ENCODE measurements at regions not wholly inside any gene's neighbourhood (a gene's known extent, or its start where the extent isn't known, plus 50 kb on each side); places are given as distances from the start of the nearest gene placed in this dataset.

GRCh38 chr4:143076723-143077122 lies 108.0 kb upstream of the USP38 start:
- no peak for TF ChIP-seq CTCF (IDR thresholded peaks at IDR 0.05; ENCODE audit: borderline replicate concordance, extremely low read depth, insufficient read depth)
- H3K4me3 ChIP-seq (ENCODE audit: low read length in 3 of 3) = no peak overlapping the region
- no peak overlapping the region for H3K9ac ChIP-seq (ENCODE audit: low read length in 3 of 3)
- no peaks in the 10 kb centered on the region for H3K36me3 ChIP-seq (ENCODE audit: control insufficient read depth in 2 of 3, insufficient read depth in 3 of 3, low read length in 3 of 3)
- no peak for FAIRE-seq
- no peaks in the 10 kb centered on the region for H3K27me3 ChIP-seq (ENCODE audit: control insufficient read depth, insufficient read depth, low read length)
- H3K27ac ChIP-seq (ENCODE audit: low read depth in 2 of 2, low read length in 2 of 2) = no peak overlapping the region
- no peaks in the 10 kb centered on the region for H3K4me1 ChIP-seq (ENCODE audit: control insufficient read depth in 2 of 3, insufficient read depth in 2 of 3, low read depth in 1 of 3, low read length in 3 of 3)
- H3K9me3 ChIP-seq (ENCODE audit: control insufficient read depth in 2 of 3, insufficient read depth in 1 of 3, low read length in 3 of 3) = no peaks in the 10 kb centered on the region
- peak in 2 of 5 donors; percentile 28 to 42 for DNase-seq
- intact Hi-C loops (cut with DNase I) = no loop called here

- Histone ChIP-seq H3K9me3 (ENCODE audit: control insufficient read depth in 2 of 3, insufficient read depth in 1 of 3, low read length in 3 of 3) (no peaks in the 10 kb centered on the region), H3K36me3 (ENCODE audit: control insufficient read depth in 2 of 3, insufficient read depth in 3 of 3, low read length in 3 of 3) (no peaks in the 10 kb centered on the region), H3K9ac (ENCODE audit: low read length in 3 of 3) (no peak overlapping the region), H3K4me1 (ENCODE audit: control insufficient read depth in 2 of 3, insufficient read depth in 2 of 3, low read depth in 1 of 3, low read length in 3 of 3) (peaks cover 0 to 3% (median 0%) of the 10 kb centered on the region in 3 donors), H3K4me3 (ENCODE audit: low read length in 3 of 3) (no peak overlapping the region), H3K27ac (ENCODE audit: low read depth in 2 of 2, low read length in 2 of 2) (no peak overlapping the region), H3K27me3 (ENCODE audit: control insufficient read depth, insufficient read depth, low read length) (no peaks in the 10 kb centered on the region)
- DNase-seq = no peak
- no peak for TF ChIP-seq CTCF (IDR thresholded peaks at IDR 0.05; ENCODE audit: borderline replicate concordance, extremely low read depth, insufficient read depth)
- intact Hi-C loops (cut with DNase I) = no loop called here
- no peak for FAIRE-seq
These were observed 102.0 kb upstream of the USP38 start for GRCh38 chr4:143082701-143083100.

- Histone ChIP-seq H3K9ac (ENCODE audit: low read length in 3 of 3) (no peak overlapping the region), H3K4me3 (ENCODE audit: low read length in 3 of 3) (no peak overlapping the region), H3K9me3 (ENCODE audit: control insufficient read depth in 2 of 3, insufficient read depth in 1 of 3, low read length in 3 of 3) (no peaks in the 10 kb centered on the region), H3K27ac (ENCODE audit: low read depth in 2 of 2, low read length in 2 of 2) (no peak overlapping the region), H3K27me3 (ENCODE audit: control insufficient read depth, insufficient read depth, low read length) (no peaks in the 10 kb centered on the region), H3K4me1 (ENCODE audit: control insufficient read depth in 2 of 3, insufficient read depth in 2 of 3, low read depth in 1 of 3, low read length in 3 of 3) (peaks cover 0 to 3% (median 0%) of the 10 kb centered on the region in 3 donors), H3K36me3 (ENCODE audit: control insufficient read depth in 2 of 3, insufficient read depth in 3 of 3, low read length in 3 of 3) (no peaks in the 10 kb centered on the region)
- intact Hi-C loops (cut with DNase I) = no loop called here
- no peak for FAIRE-seq
- no peak for DNase-seq
- TF ChIP-seq CTCF (IDR thresholded peaks at IDR 0.05; ENCODE audit: borderline replicate concordance, extremely low read depth, insufficient read depth) = no peak
These were observed 100.8 kb upstream of the USP38 start for GRCh38 chr4:143083756-143084472.

GRCh38 chr4:143084566-143084965 lies 100.2 kb upstream of the USP38 start:
- Histone ChIP-seq H3K9ac (ENCODE audit: low read length in 3 of 3) (no peak overlapping the region), H3K4me1 (ENCODE audit: control insufficient read depth in 2 of 3, insufficient read depth in 2 of 3, low read depth in 1 of 3, low read length in 3 of 3) (peaks cover 0 to 3% (median 0%) of the 10 kb centered on the region in 3 donors), H3K4me3 (ENCODE audit: low read length in 3 of 3) (no peak overlapping the region), H3K36me3 (ENCODE audit: control insufficient read depth in 2 of 3, insufficient read depth in 3 of 3, low read length in 3 of 3) (no peaks in the 10 kb centered on the region), H3K27me3 (ENCODE audit: control insufficient read depth, insufficient read depth, low read length) (no peaks in the 10 kb centered on the region), H3K9me3 (ENCODE audit: control insufficient read depth in 2 of 3, insufficient read depth in 1 of 3, low read length in 3 of 3) (no peaks in the 10 kb centered on the region), H3K27ac (ENCODE audit: low read depth in 2 of 2, low read length in 2 of 2) (no peak overlapping the region)
- FAIRE-seq (no peak), DNase-seq (no peak)
- TF ChIP-seq CTCF (IDR thresholded peaks at IDR 0.05; ENCODE audit: borderline replicate concordance, extremely low read depth, insufficient read depth) = no peak
- intact Hi-C loops (cut with DNase I) = no loop called here

Measured in kidney (tissue), 13 donors.